ENCODE measurements at regions not wholly inside any gene's neighbourhood (a gene's known extent, or its start where the extent isn't known, plus 50 kb on each side); places are given as distances from the start of the nearest gene placed in this dataset.

GRCh38 chr6:113645576-113645970 lies 211.6 kb upstream of the MARCKS start:
- DNase-seq (ENCODE audit: low read depth) = peak; percentile 94

DNA sequence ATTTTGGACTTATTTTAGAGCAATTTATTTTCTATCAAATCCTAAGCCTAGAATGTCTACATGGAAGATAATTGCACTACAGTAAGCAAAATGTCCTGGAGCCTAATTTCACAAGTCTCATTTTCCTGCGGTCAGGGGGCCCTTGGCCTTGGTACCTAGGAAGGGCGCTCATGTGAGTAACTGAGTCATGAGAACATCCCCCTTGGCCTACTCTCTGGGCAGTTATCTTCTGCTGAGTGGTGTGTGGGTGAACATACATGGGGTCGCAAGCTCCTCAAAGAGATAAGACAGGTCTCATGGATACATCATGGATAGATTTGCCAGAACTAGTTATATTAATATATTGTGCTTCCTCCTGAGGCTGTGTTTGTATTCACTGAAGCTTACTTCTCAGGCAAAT lies 211.2 kb upstream of the MARCKS start:
- no peak for DNase-seq (ENCODE audit: low read depth)

GRCh38 chr6:113646701-113647100 lies 210.4 kb upstream of the MARCKS start:
- no peak for DNase-seq (ENCODE audit: low read depth)

GRCh38 chr6:113647143-113647889 lies 209.8 kb upstream of the MARCKS start:
- DNase-seq (ENCODE audit: low read depth) = no peak

DNA sequence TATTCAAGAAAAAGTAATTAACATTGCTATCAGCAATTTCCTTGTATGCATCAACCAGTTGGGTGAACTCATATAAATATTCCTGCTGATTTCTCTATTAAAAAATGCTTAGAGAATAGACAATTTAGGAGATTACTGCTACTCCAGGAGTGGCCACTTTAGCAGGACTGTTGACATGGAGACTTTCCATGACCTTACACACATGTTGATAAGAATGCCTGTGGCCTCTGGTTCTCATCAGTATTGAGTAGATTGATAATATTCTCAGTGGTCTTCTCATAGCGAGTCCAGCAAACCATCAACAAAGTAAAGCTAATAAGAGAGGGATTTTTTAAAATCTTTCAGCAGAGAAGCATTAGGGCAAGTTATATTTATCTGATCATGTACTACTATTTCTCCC lies 208.4 kb upstream of the MARCKS start:
- no peak for DNase-seq (ENCODE audit: low read depth)

DNA sequence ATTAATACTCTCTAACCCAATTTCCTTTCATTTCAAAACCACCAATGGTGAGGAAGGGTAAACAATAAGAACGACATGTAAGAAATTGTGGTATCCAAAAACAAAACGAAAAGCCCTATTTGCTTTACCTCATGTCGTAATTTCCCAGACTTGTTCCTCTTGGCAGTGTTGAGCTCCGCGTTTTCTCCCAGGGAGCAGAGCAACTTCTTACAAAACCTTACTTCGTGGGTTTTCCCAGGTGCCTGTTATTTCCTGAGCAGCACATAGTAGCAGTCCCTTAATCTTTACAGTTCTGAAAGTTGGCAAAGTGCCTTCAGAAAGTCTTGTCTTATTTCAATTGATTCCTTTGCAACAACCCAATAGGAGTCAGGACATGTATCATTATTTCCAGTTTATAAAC lies 207.9 kb upstream of the MARCKS start:
- no peak for DNase-seq (ENCODE audit: low read depth)

DNA sequence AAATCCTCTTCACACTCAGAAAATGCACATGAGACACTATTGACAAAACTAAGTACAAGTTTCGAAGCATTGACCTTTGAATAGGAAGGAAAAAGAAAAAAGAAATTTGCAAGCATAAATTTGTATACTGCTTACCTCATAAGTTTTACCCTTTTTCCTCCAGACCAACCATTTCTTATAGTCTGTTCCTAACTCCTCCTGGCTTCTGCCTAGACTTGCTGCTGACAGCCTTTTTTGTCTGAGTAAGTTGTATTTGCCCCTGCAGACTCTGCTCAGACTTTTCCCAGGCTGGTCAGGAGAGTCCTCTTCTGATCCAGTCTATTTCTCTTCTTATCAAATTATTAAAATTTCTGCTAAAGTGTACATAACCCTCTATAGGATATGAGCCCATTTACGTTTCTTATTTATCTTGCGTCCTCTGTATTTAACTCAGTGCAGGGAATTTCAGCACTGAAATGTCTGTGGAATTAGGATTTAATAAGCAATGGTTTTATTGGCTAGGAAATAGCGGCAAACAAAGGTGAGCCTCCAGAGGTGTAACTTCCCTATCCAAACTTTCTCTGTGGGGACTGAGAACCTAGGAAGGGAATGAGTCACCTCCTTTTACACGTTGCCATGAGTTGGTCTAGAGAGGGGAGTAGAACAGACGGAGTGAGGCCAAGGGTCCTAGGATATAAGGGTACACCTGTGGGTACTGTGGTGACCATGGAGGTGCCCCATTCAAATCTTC lies 207.1 kb upstream of the MARCKS start:
- DNase-seq (ENCODE audit: low read depth) = no peak

DNA sequence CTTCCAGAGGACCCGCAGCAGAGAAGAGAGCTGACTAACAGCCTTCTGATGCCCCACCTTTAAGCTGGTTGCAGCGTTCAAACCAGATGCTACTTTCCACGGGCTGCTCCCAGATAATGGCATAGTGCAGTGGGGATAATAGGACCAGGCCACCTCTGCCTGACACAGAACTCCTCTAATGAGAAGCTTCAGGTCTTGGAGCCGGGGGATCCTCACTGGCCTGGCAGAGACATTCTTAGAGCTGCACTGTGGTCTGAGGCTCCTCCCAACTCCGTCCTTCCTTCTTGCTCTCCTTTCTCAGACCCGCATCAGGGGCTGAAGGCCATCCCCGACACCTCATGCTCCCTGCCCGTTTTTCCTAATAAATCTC lies 206.6 kb upstream of the MARCKS start:
- no peak for DNase-seq (ENCODE audit: low read depth)

DNA sequence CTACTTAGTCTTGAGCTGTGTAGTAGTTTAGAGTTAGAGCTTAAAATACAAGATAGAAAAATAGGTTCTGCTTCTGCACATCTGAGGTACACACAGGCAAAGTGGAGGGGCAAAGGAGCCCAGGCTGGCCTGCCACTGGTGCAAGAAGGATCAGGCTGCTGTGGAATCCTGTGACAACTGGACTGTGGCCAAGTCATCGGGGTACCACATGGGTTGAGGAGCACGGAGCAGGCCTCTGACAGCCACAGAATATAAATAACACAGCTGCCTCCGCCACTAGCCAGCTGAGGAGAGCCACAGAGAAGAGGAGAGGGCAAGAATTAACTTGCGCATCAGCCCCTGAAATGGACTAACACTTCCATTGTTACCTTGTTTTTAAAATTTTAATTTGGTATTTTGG lies 206.0 kb upstream of the MARCKS start:
- DNase-seq (ENCODE audit: low read depth) = no peak

GRCh38 chr6:113651920-113652319 lies 205.2 kb upstream of the MARCKS start:
- no peak for DNase-seq (ENCODE audit: low read depth)

DNA sequence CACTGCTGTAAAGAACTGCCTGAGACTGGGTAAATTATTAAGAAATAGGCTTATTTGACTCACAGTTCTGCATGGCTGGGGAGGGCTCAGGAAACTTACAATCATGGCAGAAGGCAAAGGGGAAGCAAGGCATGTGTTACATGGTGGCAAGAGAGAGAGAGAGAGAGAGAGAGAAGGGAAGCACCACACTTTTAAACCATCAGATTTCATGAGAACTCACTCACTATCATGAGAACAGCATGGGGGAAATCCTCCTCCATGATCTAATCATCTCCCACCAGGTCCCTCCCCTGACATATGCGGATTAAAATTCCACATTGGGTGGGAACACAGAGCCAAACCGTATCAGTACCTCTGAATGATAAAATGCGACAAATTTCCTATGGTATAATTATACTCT lies 203.9 kb upstream of the MARCKS start:
- DNase-seq (ENCODE audit: low read depth) = no peak

DNA sequence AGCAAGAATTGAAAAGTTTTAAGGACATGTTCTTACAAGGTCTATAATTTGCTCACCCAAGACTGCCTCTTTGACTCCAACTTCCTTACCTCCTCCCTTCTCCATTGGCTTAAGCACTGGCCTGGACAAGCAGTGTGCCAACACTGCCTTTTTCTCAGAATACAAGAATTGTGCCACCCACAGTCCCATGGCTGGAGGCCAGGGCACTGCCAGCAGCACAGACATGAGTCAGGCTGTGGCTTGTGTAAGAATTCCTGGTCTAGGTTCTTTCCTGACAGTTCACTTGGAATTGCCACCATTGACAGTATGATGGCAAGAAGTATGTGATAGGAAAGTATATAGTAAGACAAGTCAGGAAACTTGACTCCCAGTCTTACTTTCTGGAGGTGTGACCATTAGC lies 202.7 kb upstream of the MARCKS start:
- DNase-seq (ENCODE audit: low read depth) = no peak

- no peak for DNase-seq (ENCODE audit: low read depth)
Observed at GRCh38 chr6:113655761-113656160, 201.4 kb upstream of the MARCKS start.

DNA sequence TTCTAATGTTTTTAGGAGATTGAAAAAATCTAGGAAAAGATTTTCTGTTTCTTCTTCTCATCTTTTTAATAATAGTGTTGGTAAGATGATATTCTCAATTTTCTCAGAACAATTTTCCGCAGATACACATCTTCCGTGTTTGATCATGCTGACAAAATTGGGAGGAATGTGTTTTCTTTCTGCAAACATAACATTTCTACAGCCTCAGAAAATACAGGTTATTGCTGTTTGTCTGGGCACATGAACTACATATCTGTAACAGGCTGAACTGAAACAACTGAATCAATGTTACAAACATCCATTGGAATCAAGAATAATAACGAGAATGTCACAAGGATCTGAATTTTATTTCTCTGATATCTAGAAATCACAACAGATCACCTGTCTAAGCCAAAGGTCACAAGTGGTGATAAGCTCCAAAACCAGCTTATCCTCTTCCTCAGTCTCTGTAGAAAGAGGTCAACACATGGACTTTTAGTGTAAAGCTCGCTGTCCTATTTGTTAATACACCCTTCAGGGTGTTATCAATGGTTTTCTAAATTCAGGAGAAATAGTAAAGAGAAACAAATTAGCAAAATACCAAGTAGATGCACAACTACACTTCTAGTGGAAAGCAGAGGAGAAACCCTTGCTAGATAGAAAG lies 197.3 kb upstream of the MARCKS start:
- DNase-seq (ENCODE audit: low read depth) = no peak

- no peak for DNase-seq (ENCODE audit: low read depth)
Observed at GRCh38 chr6:113660819-113661218, 196.3 kb upstream of the MARCKS start.

GRCh38 chr6:113662093-113662665 lies 195.0 kb upstream of the MARCKS start:
- no peak for DNase-seq (ENCODE audit: low read depth)

- DNase-seq (ENCODE audit: low read depth) = no peak
Observed at GRCh38 chr6:113662688-113663333, 194.3 kb upstream of the MARCKS start.

GRCh38 chr6:113664909-113665308 lies 192.2 kb upstream of the MARCKS start:
- no peak for DNase-seq (ENCODE audit: low read depth)

- no peak for DNase-seq (ENCODE audit: low read depth)
Observed at GRCh38 chr6:113668641-113669408, 188.3 kb upstream of the MARCKS start.

DNA sequence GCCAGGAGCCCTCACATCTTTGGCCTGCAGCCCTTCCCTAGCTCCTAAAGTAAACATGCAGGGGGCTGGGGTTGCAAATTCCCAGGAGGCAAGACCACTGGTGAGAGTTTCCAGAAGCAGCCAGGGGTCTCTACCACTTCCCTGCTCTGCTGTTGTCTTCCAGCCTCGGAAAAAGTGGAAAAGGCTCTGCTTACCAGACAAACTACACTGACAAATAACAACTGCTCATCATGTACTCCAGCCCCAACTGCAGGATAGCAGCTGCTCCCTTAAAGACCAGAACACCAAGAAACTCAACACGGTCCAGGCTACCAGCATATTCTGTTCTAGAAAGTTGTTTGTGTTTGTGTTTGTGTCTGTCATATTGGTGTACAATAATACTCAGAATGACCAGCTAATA lies 187.5 kb upstream of the MARCKS start:
- no peak for DNase-seq (ENCODE audit: low read depth)

- DNase-seq (ENCODE audit: low read depth) = no peak
Observed at GRCh38 chr6:113671421-113671820, 185.7 kb upstream of the MARCKS start.
